Skin epidermis (tissue), 12 donors: ENCODE measurements at regions not wholly inside any gene's neighbourhood (a gene's known extent, or its start where the extent isn't known, plus 50 kb on each side); places are given as distances from the start of the nearest gene placed in this dataset.
A peak's percentile ranks its signal among the peaks of the same experiment; 100 is the strongest.

Source experiments
- H3K27ac ChIP-seq, 21 experiments: fragments of 200-600 bp; sonication (generic) in 11 of 21; one replicate each; pipeline ENCODE4 v1.5.0; 2020; ENCODE audit warnings: mild to moderate bottlenecking in 3 of 21, inconsistent platforms in 2 of 21, moderate library complexity in 2 of 21
- H3K4me3 ChIP-seq, 7 experiments: fragments of 200-600 bp; sonication (generic) in 2 of 7; one replicate each; pipeline ENCODE4 v1.5.0; 2020; ENCODE audit warnings: inconsistent platforms in 2 of 7, mild to moderate bottlenecking in 2 of 7, moderate library complexity in 1 of 7

DNA sequence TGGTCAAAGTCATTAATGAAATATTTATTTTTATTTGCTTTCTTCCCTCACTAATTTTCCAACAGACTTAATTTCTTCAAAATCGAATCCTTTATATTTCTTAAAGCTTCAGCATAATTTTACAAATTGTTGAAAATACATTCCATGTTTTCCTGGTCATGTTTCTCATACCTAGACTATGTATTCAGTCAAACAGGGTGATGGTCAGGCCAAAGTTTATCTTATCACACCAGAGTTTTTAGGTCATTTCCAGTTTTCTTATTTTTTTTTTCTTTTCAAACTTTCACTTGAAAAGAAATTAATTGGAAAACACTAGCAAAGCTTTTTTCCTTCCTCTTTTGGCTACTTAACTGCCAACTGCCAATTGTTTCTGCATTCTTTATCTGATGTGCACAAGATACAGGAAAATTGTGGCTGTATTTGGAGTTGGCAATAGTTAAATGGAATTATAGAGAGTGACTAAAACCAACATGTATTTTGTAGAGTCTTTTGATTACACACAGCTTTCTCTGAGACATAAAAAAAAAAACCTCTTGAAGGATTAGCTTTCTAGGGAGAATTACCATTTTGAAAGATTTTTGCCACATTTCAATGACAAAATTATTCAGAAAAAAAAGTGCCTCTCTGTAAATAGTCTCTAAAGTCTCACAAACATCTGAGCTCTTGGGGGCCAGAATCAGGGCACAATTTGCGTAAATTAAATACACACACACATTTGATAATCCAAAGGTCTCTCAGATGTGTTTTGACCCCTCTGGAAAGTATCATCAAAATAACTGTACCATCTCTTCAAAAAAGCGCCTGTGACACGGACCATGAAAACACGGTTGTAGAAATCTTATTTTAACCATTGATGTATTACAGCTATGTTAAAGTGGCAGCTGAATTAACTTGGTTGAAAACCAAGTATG, 603.2 kb upstream of the KCNMB2 start:
- Histone ChIP-seq H3K4me3 (no peak overlapping the region), H3K27ac (peak overlapping the region in 4 of 21 experiments; percentile 5 to 26 (median 14))

DNA sequence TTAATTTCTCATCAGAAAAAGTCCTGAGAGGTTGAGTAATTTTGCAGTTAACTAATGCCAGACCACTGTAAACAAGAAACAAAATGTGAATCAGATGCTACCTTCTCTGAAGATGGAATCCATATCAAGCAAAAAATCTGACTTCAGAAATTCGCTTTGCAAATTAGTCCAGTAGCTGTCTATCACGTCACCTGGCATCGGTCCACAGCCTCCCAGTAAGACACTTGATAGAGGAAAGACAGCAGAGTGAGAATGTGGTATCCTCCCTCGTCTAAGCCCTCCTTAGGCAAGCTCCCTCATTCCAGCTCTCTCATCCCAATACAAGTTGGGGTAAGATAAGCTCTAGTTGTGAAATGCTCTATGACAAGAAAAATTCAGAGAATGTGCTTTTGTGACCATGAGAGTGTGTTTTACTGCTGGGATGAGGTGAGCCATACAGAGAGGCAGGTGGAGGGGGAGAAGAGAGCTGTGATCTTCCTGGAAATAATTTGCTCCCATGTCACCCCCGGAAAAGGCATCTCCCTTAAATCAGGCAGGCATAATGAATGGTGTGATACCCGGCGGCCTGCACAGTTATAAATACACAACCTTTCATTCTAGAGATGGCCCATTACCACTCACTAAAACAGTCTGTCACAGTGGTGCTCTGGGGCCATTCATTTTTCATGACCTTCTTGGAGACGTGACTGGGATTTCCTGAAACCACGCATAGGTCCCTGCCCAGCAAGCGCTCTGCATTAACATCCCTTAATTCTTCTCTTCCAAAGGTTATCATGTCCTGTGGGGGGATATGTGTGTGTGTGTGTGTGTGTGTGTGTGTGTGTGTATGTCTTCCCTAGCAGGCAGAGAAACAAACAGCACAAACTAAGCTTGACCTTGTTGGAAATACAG, 602.0 kb upstream of the KCNMB2 start:
- Histone ChIP-seq H3K27ac (no peak overlapping the region), H3K4me3 (no peak overlapping the region)

DNA sequence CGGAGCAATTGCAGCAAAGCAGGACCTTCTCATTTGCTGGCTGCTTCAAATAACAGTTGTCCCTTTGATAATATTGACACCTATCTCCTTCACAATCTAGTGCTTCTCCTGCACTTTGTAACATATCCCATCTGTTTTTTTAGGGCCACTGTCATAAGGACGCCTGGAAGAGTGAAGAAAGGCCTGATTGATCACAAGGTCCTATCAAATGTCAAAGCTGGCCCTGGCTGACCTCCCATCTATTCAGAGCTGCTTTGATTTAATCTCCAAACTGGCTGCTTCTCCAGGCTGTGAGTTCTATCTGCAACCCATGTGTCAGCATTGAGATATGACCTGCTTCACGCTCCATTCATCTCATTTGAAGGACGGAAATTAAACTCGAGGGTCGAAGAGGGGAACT, 601.2 kb upstream of the KCNMB2 start:
- no peak overlapping the region for H3K4me3 ChIP-seq

GRCh38 chr3:177936721-177937120, 599.5 kb upstream of the KCNMB2 start:
- Histone ChIP-seq H3K4me3 (no peak overlapping the region), H3K27ac (no peak overlapping the region)

More for the DNA sequence above, 601.2 kb upstream of the KCNMB2 start:
- H3K27ac ChIP-seq: no peak overlapping the region

GRCh38 chr3:177942911-177943310, 593.3 kb upstream of the KCNMB2 start:
- no peak overlapping the region for H3K4me3 ChIP-seq

GRCh38 chr3:177944228-177944661, 592.0 kb upstream of the KCNMB2 start:
- Histone ChIP-seq H3K4me3 (no peak overlapping the region), H3K27ac (no peak overlapping the region)

More at GRCh38 chr3:177942911-177943310, 593.3 kb upstream of the KCNMB2 start:
- H3K27ac ChIP-seq: no peak overlapping the region

DNA sequence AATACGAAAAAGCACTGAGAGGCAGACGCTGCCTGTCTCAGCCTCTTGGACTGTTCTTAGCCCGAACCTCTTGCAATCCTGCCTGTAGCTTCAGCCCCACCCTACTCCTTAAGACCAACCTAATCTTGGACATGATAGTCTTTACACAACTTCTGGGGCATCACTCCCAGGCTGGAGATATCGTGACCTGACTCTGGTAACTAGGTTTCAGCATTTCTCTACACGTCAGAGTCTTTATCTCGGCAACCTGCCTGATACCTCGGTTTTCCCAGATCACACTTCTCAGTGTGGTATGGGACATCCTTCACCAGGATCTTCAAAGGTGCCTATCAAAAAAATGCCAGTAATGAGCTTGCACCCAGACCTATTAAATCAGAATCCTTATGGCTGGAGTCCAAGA, 590.2 kb upstream of the KCNMB2 start:
- H3K4me3 ChIP-seq: no peak overlapping the region
- H3K27ac ChIP-seq: no peak overlapping the region

DNA sequence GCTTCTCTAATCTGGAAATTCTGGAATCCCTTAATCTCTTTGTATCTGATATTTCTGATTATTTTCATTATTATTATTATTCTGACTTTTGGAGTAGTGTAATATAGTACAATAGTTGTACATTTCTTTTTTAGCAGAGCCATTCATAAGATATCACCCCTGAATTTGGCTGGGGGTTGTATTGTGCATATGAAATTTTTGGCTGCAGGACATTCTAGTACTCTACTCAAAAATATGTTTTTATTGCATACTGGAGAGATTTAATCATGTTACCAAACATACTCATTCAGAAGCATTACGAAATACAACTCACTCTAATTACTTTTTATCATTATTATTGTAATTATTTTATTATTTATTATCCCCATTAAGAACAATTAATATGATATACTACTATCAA, 589.7 kb upstream of the KCNMB2 start:
- H3K27ac ChIP-seq: no peak overlapping the region
- H3K4me3 ChIP-seq: no peak overlapping the region

GRCh38 chr3:177946936-177947335, 589.3 kb upstream of the KCNMB2 start:
- no peak overlapping the region for H3K4me3 ChIP-seq
- H3K27ac ChIP-seq: no peak overlapping the region

DNA sequence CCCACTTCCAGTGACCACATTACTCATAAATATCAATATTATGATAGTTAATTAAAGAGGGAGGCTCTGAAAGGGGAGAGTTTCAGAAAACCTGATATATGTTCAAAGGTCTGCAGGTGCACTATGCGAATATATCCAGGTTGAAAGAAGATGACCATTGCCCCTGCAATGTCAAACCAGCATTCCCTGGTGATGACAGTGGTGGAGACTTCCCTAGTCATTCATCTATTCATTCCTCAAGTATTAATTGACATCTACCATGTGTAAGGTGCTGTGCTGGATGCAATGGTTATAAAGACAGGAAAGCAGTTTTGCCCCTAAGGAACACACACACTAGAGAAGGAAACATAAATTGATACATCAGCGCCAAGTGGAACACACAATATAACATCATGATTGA, 588.3 kb upstream of the KCNMB2 start:
- H3K27ac ChIP-seq: no peak overlapping the region
- no peak overlapping the region for H3K4me3 ChIP-seq

- Histone ChIP-seq H3K4me3 (no peak overlapping the region), H3K27ac (no peak overlapping the region)
Measured at GRCh38 chr3:177948716-177949425, 587.4 kb upstream of the KCNMB2 start.

DNA sequence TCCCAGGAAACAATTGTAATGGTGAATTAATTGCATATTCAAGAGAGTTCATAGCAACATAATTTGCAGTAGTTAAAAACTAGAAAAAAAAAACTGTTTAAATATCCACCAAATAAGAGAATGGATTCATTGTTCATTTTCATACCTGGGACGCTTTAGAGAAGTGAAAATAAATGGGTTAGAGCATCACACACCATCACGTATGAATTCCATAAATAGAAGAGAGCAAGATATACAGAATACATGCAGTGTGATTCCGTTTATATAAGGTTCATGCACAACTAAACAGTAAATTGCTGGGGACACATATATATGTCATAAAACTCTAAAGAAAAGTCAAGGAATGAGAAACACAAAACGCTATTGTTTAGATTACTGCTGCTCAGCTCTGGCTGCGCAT, 577.0 kb upstream of the KCNMB2 start:
- Histone ChIP-seq H3K4me3 (no peak overlapping the region), H3K27ac (no peak overlapping the region)

GRCh38 chr3:177960014-177960413, 576.2 kb upstream of the KCNMB2 start:
- no peak overlapping the region for H3K27ac ChIP-seq
- H3K4me3 ChIP-seq: no peak overlapping the region

GRCh38 chr3:177960722-177961121, 575.5 kb upstream of the KCNMB2 start:
- Histone ChIP-seq H3K27ac (no peak overlapping the region), H3K4me3 (no peak overlapping the region)

DNA sequence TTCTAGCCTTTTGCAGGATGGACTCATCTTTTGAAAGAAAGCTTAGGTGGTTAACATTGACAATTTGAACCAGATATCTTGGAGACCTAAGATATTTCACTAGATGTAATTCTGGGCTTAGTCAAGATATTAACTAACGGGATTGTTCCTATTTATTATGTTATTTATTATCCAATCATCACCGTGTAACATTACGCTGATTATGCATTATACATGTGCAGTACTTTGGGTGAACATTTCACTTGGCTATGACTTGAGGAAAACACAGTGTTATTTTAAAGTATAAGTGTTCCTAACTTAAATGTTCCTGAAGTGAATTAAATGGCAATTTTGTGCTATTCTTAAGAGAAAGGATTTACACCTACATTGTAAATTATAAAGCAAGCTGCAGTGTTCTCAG, 574.5 kb upstream of the KCNMB2 start:
- Histone ChIP-seq H3K4me3 (no peak overlapping the region), H3K27ac (no peak overlapping the region)

DNA sequence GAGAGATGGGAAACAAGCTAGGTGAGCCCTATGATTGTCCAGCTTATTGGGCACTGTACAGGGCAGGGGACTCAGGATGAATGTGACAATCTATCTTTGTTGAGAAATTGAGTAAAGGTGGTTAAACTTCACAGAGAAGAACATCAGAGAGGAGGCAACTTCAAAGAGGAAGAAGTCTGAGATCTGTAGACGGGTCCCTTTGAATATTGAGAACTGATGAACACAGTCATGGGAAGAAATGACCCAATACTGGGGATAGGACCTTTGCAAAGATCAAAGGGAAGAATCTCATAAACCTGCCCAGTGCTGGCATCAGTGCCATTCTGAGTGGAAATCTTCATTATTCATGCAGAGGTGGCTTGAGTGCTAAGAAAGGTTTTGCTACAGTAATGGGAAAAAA, 569.7 kb upstream of the KCNMB2 start:
- H3K4me3 ChIP-seq: no peak overlapping the region
- no peak overlapping the region for H3K27ac ChIP-seq

- no peak overlapping the region for H3K27ac ChIP-seq
- H3K4me3 ChIP-seq: no peak overlapping the region
Measured at GRCh38 chr3:177968891-177969290, 567.3 kb upstream of the KCNMB2 start.

GRCh38 chr3:177973241-177973840, 562.9 kb upstream of the KCNMB2 start:
- no peak overlapping the region for H3K4me3 ChIP-seq
- H3K27ac ChIP-seq: no peak overlapping the region

DNA sequence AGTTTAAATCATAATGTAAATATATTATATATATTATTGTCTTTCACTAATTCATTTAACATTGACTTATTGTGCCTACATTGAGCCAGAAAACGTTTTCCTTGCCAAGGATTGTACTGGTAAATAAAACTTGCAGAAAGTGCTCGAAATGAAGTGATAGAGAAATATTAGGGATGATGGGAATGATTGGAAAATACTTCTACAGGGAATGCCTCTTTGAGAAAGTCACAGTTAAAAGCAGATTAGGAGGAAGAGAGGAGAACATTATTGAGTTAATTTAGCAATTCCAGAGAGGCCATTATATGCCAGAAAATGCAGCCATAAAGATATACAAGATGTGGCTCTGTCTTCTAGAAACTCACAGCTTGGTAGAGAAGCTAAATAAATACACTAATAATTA, 560.0 kb upstream of the KCNMB2 start:
- no peak overlapping the region for H3K4me3 ChIP-seq
- no peak overlapping the region for H3K27ac ChIP-seq

DNA sequence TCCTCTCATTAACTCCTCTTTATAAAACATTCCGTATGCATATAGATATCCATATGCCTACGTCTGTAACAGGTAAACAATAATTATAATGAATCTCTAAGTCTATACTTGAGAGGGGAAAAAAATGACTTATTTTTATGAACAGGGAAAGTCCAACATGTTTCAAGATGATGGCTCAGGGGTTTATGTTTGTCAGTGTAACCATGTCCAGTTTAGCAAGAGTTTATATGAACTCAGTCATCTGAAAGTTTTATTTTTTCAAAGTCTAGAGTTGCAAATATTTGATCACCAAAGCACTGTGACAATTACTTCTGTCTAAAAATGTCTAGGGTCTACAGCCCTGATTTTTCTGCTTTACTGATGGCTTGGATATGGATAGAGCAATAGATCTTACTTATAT, 559.4 kb upstream of the KCNMB2 start:
- no peak overlapping the region for H3K27ac ChIP-seq
- H3K4me3 ChIP-seq: no peak overlapping the region
